ENCODE measurements at regions not wholly inside any gene's neighbourhood (a gene's known extent, or its start where the extent isn't known, plus 50 kb on each side); places are given as distances from the start of the nearest gene placed in this dataset.

DNA sequence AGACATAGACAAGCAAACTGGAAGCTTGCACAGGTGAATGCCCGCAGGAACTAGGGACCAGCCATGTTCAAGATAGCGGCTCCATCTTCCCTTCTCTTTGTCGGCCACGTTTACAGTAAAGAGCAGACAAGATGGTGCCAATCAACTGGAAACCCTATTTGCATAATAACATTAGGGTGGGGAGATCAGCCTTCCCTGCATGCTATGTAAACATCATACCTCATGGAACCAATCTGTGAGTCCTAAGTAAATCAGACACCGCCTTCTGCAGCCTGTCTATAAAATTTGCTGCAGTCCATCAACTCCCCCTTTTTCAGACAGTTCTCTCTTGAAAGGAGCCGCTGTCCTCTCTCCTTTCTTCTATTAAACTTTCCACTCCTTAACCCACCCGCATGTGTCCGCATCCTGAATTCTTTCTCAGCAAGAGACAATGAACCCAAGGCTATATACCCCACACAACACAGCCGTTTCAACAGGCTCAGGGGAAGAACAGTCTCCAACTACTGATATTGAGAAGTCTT lies 384.4 kb downstream of the EIPR1 start:
- DNase-seq (ENCODE audit: low read depth): no peak

GRCh38 chr2:2992634-2993033 lies 385.0 kb downstream of the EIPR1 start:
- DNase-seq (ENCODE audit: low read depth): no peak

GRCh38 chr2:2985020-2985419 lies 392.6 kb downstream of the EIPR1 start:
- no peak for DNase-seq (ENCODE audit: low read depth)

GRCh38 chr2:2981000-2981399 lies 396.6 kb downstream of the EIPR1 start:
- DNase-seq (ENCODE audit: low read depth): no peak

GRCh38 chr2:2974982-2975381 lies 402.6 kb downstream of the EIPR1 start:
- DNase-seq (ENCODE audit: low read depth): no peak

DNA sequence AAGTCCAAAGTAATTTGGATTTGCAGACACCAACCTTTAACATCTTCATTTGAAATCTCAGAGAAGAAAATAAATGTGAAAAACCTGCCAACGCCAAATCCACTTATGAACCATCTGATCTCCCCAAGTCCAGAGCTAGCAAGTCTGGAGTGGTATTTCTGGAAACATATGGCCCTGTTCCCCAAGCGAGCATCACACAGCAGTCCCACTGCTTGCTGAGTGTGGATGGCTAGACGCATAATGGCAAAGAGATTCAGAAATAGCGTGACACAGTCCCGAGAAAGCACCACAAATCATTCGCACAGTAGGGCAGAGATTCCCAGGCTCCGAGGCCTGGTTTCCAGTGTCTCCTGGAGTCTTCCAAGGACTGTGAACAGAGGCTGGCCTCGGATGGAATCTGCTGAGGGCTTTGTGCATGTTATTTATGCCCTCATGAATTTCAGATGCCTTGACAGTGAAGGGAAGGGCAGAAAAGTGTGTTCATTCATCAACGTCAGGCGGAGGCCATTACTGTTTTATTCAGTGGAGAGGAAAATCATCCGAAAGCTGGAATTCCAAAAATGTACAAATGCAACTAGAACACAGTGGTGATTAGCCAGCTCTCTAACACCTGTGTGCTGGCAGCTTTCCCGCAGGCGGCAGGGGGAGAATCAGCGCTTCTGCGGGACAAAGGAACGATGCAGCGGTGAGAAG lies 417.0 kb downstream of the EIPR1 start:
- DNase-seq (ENCODE audit: low read depth): no peak

DNA sequence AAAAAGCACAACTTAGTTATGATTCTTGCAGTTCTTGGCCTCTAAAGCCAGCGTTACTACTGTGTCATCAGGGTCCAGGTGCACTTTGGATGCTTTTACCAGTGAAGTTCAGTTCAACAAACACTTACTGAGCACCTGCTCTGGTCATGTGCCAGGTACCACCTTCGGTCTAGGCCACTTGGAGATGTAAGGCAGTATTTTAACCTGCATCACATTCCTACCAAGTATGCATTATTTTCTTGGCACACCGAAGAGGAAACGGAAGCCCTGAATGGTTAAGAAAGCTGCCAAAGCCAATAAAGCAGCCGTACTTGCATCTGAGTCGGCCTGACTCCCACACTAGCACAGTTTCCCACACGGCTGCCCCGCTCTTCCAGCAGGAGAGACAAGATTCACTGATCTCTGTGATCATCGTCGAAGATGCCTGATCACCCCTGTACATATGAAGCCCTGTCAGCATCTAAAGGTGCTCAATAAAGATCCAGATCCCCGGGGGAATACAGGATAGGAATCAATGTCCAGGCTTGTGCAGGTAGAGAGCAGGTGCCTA lies 427.1 kb downstream of the EIPR1 start:
- DNase-seq (ENCODE audit: low read depth): no peak

GRCh38 chr2:2947406-2947805 lies 430.2 kb downstream of the EIPR1 start:
- no peak for DNase-seq (ENCODE audit: low read depth)

- DNase-seq (ENCODE audit: low read depth): no peak
Measured at GRCh38 chr2:2942906-2943305, 434.7 kb downstream of the EIPR1 start.

DNA sequence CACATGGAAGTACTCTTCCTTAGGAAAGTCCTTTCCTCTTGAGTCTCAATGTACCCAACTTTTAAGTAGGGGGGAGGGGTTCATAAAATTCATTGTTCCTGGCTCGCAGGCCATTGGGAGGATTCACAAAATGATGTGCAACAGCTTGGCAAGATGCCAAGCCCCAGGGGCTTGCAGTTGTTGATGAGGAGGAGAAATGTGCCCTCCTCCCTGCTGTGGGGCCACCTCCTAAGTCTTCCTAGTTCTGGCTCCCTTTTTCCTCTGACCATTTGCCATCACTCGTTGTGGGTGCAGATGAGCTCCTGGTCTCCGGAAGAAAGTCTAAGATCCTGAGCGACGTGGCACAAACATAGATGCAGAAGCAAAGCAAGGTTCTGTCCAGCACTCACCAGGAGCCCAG lies 435.4 kb downstream of the EIPR1 start:
- DNase-seq (ENCODE audit: low read depth): no peak

GRCh38 chr2:2941205-2941604 lies 436.4 kb downstream of the EIPR1 start:
- DNase-seq (ENCODE audit: low read depth): no peak

DNA sequence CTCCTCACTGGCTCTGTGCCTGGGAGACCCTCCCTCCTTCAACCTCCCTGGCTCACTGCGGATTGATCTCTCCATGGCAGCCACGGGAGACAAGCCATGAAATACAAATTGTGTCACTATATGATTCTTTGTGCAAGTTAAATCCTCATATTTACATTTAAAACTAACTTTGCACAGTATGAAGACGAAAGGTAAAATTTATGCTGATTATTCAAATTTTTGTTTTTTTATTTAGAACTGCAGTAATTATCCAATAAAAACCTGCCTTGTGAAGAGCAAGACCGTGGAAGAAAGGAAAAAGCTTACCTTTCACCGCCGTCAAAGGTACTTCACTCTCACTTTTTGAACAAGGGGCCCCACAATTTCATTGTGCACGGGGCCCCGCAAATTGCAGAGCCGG lies 436.9 kb downstream of the EIPR1 start:
- no peak for DNase-seq (ENCODE audit: low read depth)

GRCh38 chr2:2940061-2940460 lies 437.6 kb downstream of the EIPR1 start:
- DNase-seq (ENCODE audit: low read depth): no peak

DNA sequence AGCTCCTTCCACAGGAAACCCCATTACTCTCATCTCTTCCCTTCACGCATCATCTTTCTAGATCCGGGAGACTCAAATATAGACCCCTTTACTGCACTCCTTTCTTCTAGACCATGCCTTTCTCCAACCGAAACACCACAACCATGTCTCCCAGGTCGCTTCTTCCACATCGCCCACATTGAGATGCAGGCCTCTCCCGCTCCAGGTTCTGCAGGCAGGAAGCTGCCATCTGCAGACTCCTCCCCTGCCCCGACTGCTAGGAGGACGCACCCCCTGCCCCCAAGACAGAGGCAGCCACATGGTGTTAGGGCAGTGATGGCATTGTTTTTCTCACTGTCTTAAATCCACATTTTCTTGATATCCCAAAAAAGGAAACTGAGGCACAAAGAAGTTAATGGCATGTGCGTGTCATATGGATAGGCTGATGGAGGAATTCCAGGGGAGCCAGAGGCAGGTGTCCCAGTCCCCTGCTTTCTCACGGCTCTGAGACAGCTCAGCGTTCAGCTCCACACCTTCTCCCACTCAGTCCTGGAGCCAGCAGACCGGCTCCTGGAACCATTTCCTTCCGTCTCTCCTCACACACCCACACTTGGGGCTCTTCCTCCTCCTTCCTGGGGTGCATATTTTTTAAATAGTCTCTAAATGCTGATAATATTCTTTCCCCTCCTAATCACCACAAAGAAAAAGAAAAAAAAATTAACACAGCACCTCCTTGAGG lies 438.4 kb downstream of the EIPR1 start:
- DNase-seq (ENCODE audit: low read depth): no peak

GRCh38 chr2:2938481-2938880 lies 439.1 kb downstream of the EIPR1 start:
- no peak for DNase-seq (ENCODE audit: low read depth)

GRCh38 chr2:2935445-2936149 lies 442.0 kb downstream of the EIPR1 start:
- no peak for DNase-seq (ENCODE audit: low read depth)

GRCh38 chr2:2933426-2933825 lies 444.2 kb downstream of the EIPR1 start:
- no peak for DNase-seq (ENCODE audit: low read depth)

GRCh38 chr2:2932692-2933305 lies 444.8 kb downstream of the EIPR1 start:
- DNase-seq (ENCODE audit: low read depth): no peak

DNA sequence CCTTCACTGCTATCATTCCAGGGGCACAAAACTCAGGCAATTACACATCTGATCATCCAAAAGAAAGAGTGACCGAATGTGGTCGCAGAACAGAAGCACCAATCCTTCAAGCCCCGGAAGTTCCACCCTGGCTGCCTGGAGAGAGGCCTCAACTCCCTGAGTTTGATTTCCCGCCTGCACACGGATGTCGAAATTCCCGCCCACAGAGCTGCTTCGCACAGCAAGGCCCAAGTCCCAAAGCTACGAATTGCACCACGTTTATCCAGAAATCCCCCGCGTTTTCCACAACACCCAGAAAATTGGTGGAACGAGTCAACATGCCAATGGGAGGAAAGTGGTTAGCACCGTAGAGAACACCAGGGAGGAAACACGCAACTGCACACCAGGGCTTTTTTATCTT lies 445.4 kb downstream of the EIPR1 start:
- no peak for DNase-seq (ENCODE audit: low read depth)

- no peak for DNase-seq (ENCODE audit: low read depth)
Measured at GRCh38 chr2:2931318-2932075, 446.1 kb downstream of the EIPR1 start.

GRCh38 chr2:2930841-2931240 lies 446.8 kb downstream of the EIPR1 start:
- DNase-seq (ENCODE audit: low read depth): no peak

GRCh38 chr2:2926858-2927175 lies 450.8 kb downstream of the EIPR1 start:
- DNase-seq (ENCODE audit: low read depth): no peak
